HUES48 (cell line): ENCODE measurements at regions not wholly inside any gene's neighbourhood (a gene's known extent, or its start where the extent isn't known, plus 50 kb on each side); places are given as distances from the start of the nearest gene placed in this dataset.

ENCODE experiments used
- H3K27ac ChIP-seq: one replicate; pipeline ENCODE4 v1.7.0; 2013; ENCODE audit warnings: low read depth, low read length, inconsistent platforms
- H3K27me3 ChIP-seq: 2 replicates; pipeline ENCODE4 v1.6.1; 2013; ENCODE audit warnings: mild to moderate bottlenecking, low read length; ENCODE audit not compliant: control insufficient read depth, insufficient read depth
- H3K36me3 ChIP-seq: 2 replicates; pipeline ENCODE4 v1.6.1; 2013; ENCODE audit warnings: low read length; ENCODE audit not compliant: control insufficient read depth, insufficient read depth
- H3K4me1 ChIP-seq: 2 replicates; pipeline ENCODE4 v1.6.1; 2013; ENCODE audit warnings: mild to moderate bottlenecking, low read length; ENCODE audit not compliant: control insufficient read depth, insufficient read depth
- H3K4me3 ChIP-seq: 2 replicates; pipeline ENCODE4 v1.5.1; 2013; ENCODE audit warnings: mild to moderate bottlenecking, low read depth, low read length
- H3K9ac ChIP-seq: 2 replicates; pipeline ENCODE4 v1.6.1; 2013; ENCODE audit warnings: mild to moderate bottlenecking, low read depth, low read length, moderate library complexity
- H3K9me3 ChIP-seq: 2 replicates; pipeline ENCODE4 v1.6.1; 2013; ENCODE audit warnings: low read length; ENCODE audit not compliant: control insufficient read depth, insufficient read depth

- Histone ChIP-seq H3K9ac (no peak overlapping the region), H3K27ac (no peak overlapping the region), H3K27me3 (no peaks in the 10 kb centered on the region), H3K9me3 (no peaks in the 10 kb centered on the region), H3K4me3 (no peak overlapping the region), H3K4me1 (no peaks in the 10 kb centered on the region), H3K36me3 (no peaks in the 10 kb centered on the region)
These were observed 212.0 kb downstream of the DMRT2 start for GRCh38 chr9:1261879-1262766.

- Histone ChIP-seq H3K36me3 (no peaks in the 10 kb centered on the region), H3K27ac (no peak overlapping the region), H3K27me3 (no peaks in the 10 kb centered on the region), H3K4me3 (no peak overlapping the region), H3K9ac (no peak overlapping the region), H3K9me3 (no peaks in the 10 kb centered on the region), H3K4me1 (no peaks in the 10 kb centered on the region)
These were observed 217.0 kb downstream of the DMRT2 start for GRCh38 chr9:1267141-1267570.

GRCh38 chr9:1267581-1267980 is 217.4 kb downstream of the DMRT2 start:
- H3K4me1 ChIP-seq, result no peaks in the 10 kb centered on the region
- no peaks in the 10 kb centered on the region for H3K9me3 ChIP-seq
- H3K9ac ChIP-seq, result no peak overlapping the region
- no peaks in the 10 kb centered on the region for H3K36me3 ChIP-seq
- H3K27me3 ChIP-seq, result no peaks in the 10 kb centered on the region
- no peak overlapping the region for H3K4me3 ChIP-seq
- H3K27ac ChIP-seq, result no peak overlapping the region

GRCh38 chr9:1269533-1270315 is 219.6 kb downstream of the DMRT2 start:
- Histone ChIP-seq H3K4me1 (peaks cover 6% of the 10 kb centered on the region; the same call in 1 of the 2 replicates), H3K27ac (no peak overlapping the region), H3K36me3 (no peaks in the 10 kb centered on the region), H3K27me3 (no peaks in the 10 kb centered on the region), H3K4me3 (no peak overlapping the region), H3K9me3 (no peaks in the 10 kb centered on the region), H3K9ac (no peak overlapping the region)

GRCh38 chr9:1271367-1271766 is 221.2 kb downstream of the DMRT2 start:
- Histone ChIP-seq H3K27ac (no peak overlapping the region), H3K9ac (no peak overlapping the region), H3K9me3 (no peaks in the 10 kb centered on the region), H3K27me3 (no peaks in the 10 kb centered on the region), H3K36me3 (no peaks in the 10 kb centered on the region), H3K4me3 (no peak overlapping the region), H3K4me1 (peaks cover 6% of the 10 kb centered on the region; the same call in 1 of the 2 replicates)

- no peak overlapping the region for H3K9ac ChIP-seq
- no peaks in the 10 kb centered on the region for H3K27me3 ChIP-seq
- H3K36me3 ChIP-seq, result no peaks in the 10 kb centered on the region
- no peak overlapping the region for H3K4me3 ChIP-seq
- peaks cover 6% of the 10 kb centered on the region; the same call in 1 of the 2 replicates for H3K4me1 ChIP-seq
- no peak overlapping the region for H3K27ac ChIP-seq
- H3K9me3 ChIP-seq, result no peaks in the 10 kb centered on the region
These were observed 221.6 kb downstream of the DMRT2 start for GRCh38 chr9:1271786-1272185.

GRCh38 chr9:1272488-1272887 is 222.3 kb downstream of the DMRT2 start:
- H3K36me3 ChIP-seq, result no peaks in the 10 kb centered on the region
- peaks cover 6% of the 10 kb centered on the region; the same call in 1 of the 2 replicates for H3K4me1 ChIP-seq
- H3K27me3 ChIP-seq, result no peaks in the 10 kb centered on the region
- no peak overlapping the region for H3K27ac ChIP-seq
- H3K9ac ChIP-seq, result no peak overlapping the region
- H3K4me3 ChIP-seq, result no peak overlapping the region
- no peaks in the 10 kb centered on the region for H3K9me3 ChIP-seq

- Histone ChIP-seq H3K36me3 (no peaks in the 10 kb centered on the region), H3K4me1 (peaks cover 6% of the 10 kb centered on the region; the same call in 1 of the 2 replicates), H3K27ac (no peak overlapping the region), H3K9ac (no peak overlapping the region), H3K4me3 (no peak overlapping the region), H3K9me3 (no peaks in the 10 kb centered on the region), H3K27me3 (no peaks in the 10 kb centered on the region)
These were observed 223.7 kb downstream of the DMRT2 start for GRCh38 chr9:1273859-1274258.

GRCh38 chr9:1274334-1274733 is 224.2 kb downstream of the DMRT2 start:
- Histone ChIP-seq H3K27ac (no peak overlapping the region), H3K9me3 (no peaks in the 10 kb centered on the region), H3K4me3 (no peak overlapping the region), H3K27me3 (no peaks in the 10 kb centered on the region), H3K4me1 (peaks cover 6% of the 10 kb centered on the region; the same call in 1 of the 2 replicates), H3K36me3 (no peaks in the 10 kb centered on the region), H3K9ac (no peak overlapping the region)

GRCh38 chr9:1276474-1276873 is 226.3 kb downstream of the DMRT2 start:
- no peaks in the 10 kb centered on the region for H3K9me3 ChIP-seq
- no peaks in the 10 kb centered on the region for H3K27me3 ChIP-seq
- H3K9ac ChIP-seq, result no peak overlapping the region
- peaks cover 6% of the 10 kb centered on the region; the same call in 1 of the 2 replicates for H3K4me1 ChIP-seq
- H3K36me3 ChIP-seq, result no peaks in the 10 kb centered on the region
- H3K27ac ChIP-seq, result no peak overlapping the region
- H3K4me3 ChIP-seq, result no peak overlapping the region

GRCh38 chr9:1284727-1285126 is 234.6 kb downstream of the DMRT2 start:
- Histone ChIP-seq H3K9ac (no peak overlapping the region), H3K9me3 (no peaks in the 10 kb centered on the region), H3K4me1 (no peaks in the 10 kb centered on the region), H3K27me3 (no peaks in the 10 kb centered on the region), H3K27ac (no peak overlapping the region), H3K4me3 (no peak overlapping the region), H3K36me3 (no peaks in the 10 kb centered on the region)
